A549 (cell line): ENCODE measurements at regions not wholly inside any gene's neighbourhood (a gene's known extent, or its start where the extent isn't known, plus 50 kb on each side); places are given as distances from the start of the nearest gene placed in this dataset.

Experiments
- CBX8 ChIP-seq: fragments of 200-600 bp; sonication (generic); IDR thresholded peaks from 2 replicates; pipeline ENCODE4 v1.6.1; 2016
- CEBPB ChIP-seq, 2 experiments: fragments of >200 bp in 1 of 2; sonication (Bioruptor Twin) in 1 of 2; formaldehyde crosslinking in 1 of 2; IDR thresholded peaks; 2 replicates each; pipeline ENCODE4 v1.6.1; 2012 to 2016
- CHD2 ChIP-seq: fragments of 150-350 bp; IDR thresholded peaks from 2 replicates; pipeline ENCODE4 v1.6.1; 2014; ENCODE audit warnings: low read length; ENCODE audit not compliant: partially characterized antibody
- CHD4 ChIP-seq: fragments of 200-600 bp; sonication (generic); IDR thresholded peaks from 2 replicates; pipeline ENCODE4 v1.6.1; 2016; ENCODE audit warnings: antibody characterized with exemption, mild to moderate bottlenecking, borderline replicate concordance
- HOXA7 ChIP-seq: fragments of 250-450 bp; sonication (Bioruptor Pico); IDR thresholded peaks from 2 replicates; pipeline ENCODE4 v1.5.0; 2020; ENCODE audit warnings: mild to moderate bottlenecking, moderate library complexity
- MAFK ChIP-seq: fragments of 450-650 bp; IDR thresholded peaks from 2 replicates; pipeline ENCODE4 v1.6.1; 2014; ENCODE audit not compliant: partially characterized antibody
- POLR2A ChIP-seq: IDR thresholded peaks from 2 replicates; pipeline ENCODE4 v1.6.1; 2012; ENCODE audit warnings: mild to moderate bottlenecking, low read length
- TF ChIP-seq, protein P1 (sequence below): fragments of >200 bp; sonication (Bioruptor Twin); formaldehyde crosslinking; IDR thresholded peaks from 3 replicates; pipeline ENCODE4 v1.5.1; 2016
- TF ChIP-seq, protein P2 (sequence below): fragments of 200-600 bp; sonication (generic); IDR thresholded peaks from 2 replicates; pipeline ENCODE4 v1.6.1; 2016; ENCODE audit warnings: antibody characterized with exemption, mild to moderate bottlenecking, moderate library complexity

DNA sequence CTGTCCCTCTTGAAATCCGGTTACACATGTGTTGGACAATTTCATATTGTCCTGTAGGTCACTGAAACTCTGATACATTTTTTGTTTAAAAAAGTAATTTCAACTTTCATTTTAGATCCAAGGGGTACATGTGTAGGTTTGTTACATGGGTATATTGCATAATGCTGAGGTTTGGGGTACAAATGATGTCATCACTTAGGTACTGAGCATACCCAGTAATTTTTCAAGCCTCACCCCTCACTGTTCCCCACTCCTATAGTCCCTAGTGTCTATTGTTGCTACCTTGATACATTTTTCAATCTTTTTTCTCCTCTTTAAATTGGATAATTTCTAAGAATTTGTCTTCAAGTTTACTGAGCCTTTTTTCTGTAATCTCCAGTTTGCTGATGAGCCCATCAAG lies 483.0 kb downstream of the DHX35 start:
- TF ChIP-seq, protein P1, sequence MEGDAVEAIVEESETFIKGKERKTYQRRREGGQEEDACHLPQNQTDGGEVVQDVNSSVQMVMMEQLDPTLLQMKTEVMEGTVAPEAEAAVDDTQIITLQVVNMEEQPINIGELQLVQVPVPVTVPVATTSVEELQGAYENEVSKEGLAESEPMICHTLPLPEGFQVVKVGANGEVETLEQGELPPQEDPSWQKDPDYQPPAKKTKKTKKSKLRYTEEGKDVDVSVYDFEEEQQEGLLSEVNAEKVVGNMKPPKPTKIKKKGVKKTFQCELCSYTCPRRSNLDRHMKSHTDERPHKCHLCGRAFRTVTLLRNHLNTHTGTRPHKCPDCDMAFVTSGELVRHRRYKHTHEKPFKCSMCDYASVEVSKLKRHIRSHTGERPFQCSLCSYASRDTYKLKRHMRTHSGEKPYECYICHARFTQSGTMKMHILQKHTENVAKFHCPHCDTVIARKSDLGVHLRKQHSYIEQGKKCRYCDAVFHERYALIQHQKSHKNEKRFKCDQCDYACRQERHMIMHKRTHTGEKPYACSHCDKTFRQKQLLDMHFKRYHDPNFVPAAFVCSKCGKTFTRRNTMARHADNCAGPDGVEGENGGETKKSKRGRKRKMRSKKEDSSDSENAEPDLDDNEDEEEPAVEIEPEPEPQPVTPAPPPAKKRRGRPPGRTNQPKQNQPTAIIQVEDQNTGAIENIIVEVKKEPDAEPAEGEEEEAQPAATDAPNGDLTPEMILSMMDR, result no peak
- TF ChIP-seq, protein P2, sequence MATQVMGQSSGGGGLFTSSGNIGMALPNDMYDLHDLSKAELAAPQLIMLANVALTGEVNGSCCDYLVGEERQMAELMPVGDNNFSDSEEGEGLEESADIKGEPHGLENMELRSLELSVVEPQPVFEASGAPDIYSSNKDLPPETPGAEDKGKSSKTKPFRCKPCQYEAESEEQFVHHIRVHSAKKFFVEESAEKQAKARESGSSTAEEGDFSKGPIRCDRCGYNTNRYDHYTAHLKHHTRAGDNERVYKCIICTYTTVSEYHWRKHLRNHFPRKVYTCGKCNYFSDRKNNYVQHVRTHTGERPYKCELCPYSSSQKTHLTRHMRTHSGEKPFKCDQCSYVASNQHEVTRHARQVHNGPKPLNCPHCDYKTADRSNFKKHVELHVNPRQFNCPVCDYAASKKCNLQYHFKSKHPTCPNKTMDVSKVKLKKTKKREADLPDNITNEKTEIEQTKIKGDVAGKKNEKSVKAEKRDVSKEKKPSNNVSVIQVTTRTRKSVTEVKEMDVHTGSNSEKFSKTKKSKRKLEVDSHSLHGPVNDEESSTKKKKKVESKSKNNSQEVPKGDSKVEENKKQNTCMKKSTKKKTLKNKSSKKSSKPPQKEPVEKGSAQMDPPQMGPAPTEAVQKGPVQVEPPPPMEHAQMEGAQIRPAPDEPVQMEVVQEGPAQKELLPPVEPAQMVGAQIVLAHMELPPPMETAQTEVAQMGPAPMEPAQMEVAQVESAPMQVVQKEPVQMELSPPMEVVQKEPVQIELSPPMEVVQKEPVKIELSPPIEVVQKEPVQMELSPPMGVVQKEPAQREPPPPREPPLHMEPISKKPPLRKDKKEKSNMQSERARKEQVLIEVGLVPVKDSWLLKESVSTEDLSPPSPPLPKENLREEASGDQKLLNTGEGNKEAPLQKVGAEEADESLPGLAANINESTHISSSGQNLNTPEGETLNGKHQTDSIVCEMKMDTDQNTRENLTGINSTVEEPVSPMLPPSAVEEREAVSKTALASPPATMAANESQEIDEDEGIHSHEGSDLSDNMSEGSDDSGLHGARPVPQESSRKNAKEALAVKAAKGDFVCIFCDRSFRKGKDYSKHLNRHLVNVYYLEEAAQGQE, result no peak
- TF ChIP-seq HOXA7 (CRISPR knock-in tag) (no peak), CBX8 (no peak), CEBPB (IDR thresholded peaks at IDR 0.05) (no peak), CHD2 (no peak), MAFK (no peak), POLR2A (no peak), CHD4 (no peak)
